ENCODE measurements at regions not wholly inside any gene's neighbourhood (a gene's known extent, or its start where the extent isn't known, plus 50 kb on each side); places are given as distances from the start of the nearest gene placed in this dataset.

- no peak for TF ChIP-seq FUBP1 (CRISPR knock-in tag; IDR thresholded peaks at IDR 0.05; ENCODE audit: borderline replicate concordance)
- no peak for TF ChIP-seq RFXANK (CRISPR knock-in tag; IDR thresholded peaks at IDR 0.05)
- TF ChIP-seq IRF1 (CRISPR knock-in tag; IDR thresholded peaks at IDR 0.05; ENCODE audit: low read depth): no peak
Measured at GRCh38 chr2:67721516-67721915, 324.4 kb downstream of the ETAA1 start (continued).

- no peak overlapping the region for H3K27ac ChIP-seq (ENCODE audit: extremely low read length, insufficient read depth, low read length)
- no peaks in the 10 kb centered on the region for H3K36me3 ChIP-seq (replicated peaks in 1 of 2; ENCODE audit: control insufficient read depth in 1 of 2, insufficient read depth in 2 of 2, low read length in 2 of 2)
- no peak for DNase-seq (ENCODE audit: low spot score)
- H3K4me3 ChIP-seq (replicated peaks in 1 of 3; ENCODE audit: insufficient read depth in 1 of 3, low read depth in 2 of 3, low read length in 3 of 3): no peak overlapping the region
- no peak for FAIRE-seq
- intact Hi-C loops (cut with micrococcal nuclease; ENCODE audit: unreplicated experiment) (no loop called here), in situ Hi-C loops (cut with HindIII; ENCODE audit: extremely low pct_ligation_motif_present, low pct_unique_long_range_greater_than_20kb) (no loop called here)
- no peak overlapping the region for H3K4me2 ChIP-seq (ENCODE audit: low read depth, low read length)
- BruUV-seq (replicated peaks): no TSS peak
- CTCF ChIA-PET (ENCODE audit: low intra/inter-chr PET ratio, low total read pairs): no interaction called here
- no peaks in the 10 kb centered on the region for H4K20me1 ChIP-seq (ENCODE audit: insufficient read depth, low read length)
- H3K27me3 ChIP-seq (ENCODE audit: control insufficient read depth in 1 of 2, insufficient read depth in 2 of 2, low read length in 2 of 2): no peaks in the 10 kb centered on the region; a peak in 1 of 5 replicates
- H3K4me1 ChIP-seq (ENCODE audit: insufficient read depth, low read length): peaks cover 5% of the 10 kb centered on the region
- WGBS (ENCODE audit: low lambda C conversion rate): 76% methylated on average over 2 of the region's 2 CpGs
- H3K9ac ChIP-seq (ENCODE audit: insufficient read depth, low read depth, low read length): no peak overlapping the region
- H3K79me2 ChIP-seq (ENCODE audit: insufficient read depth, low read length): no peaks in the 10 kb centered on the region
- ATAC-seq: no peak
- no peak overlapping the region for H2AFZ ChIP-seq (ENCODE audit: low read length)
- POLR2A ChIA-PET: no interaction called here
- peaks cover 15% of the 10 kb centered on the region; the same call in 1 of the 2 replicates for H3K9me3 ChIP-seq (ENCODE audit: low read length)
- TF ChIP-seq JUND (CRISPR knock-in tag; IDR thresholded peaks at IDR 0.05): no peak
- no peak for TF ChIP-seq ZFP62 (CRISPR knock-in tag; IDR thresholded peaks at IDR 0.05)
- no peak for TF ChIP-seq GATA4 (IDR thresholded peaks at IDR 0.05; ENCODE audit: borderline replicate concordance, low read depth)
- TF ChIP-seq FOXC1 (CRISPR knock-in tag; IDR thresholded peaks at IDR 0.05; ENCODE audit: borderline replicate concordance): no peak
- TF ChIP-seq PAX8 (CRISPR knock-in tag; IDR thresholded peaks at IDR 0.05; ENCODE audit: borderline replicate concordance): no peak
- TF ChIP-seq ZFY (CRISPR knock-in tag; IDR thresholded peaks at IDR 0.05): no peak
- no peak for TF ChIP-seq HCFC1 (IDR thresholded peaks at IDR 0.05; ENCODE audit: low read depth, low read length)
- TF ChIP-seq ETS1 (CRISPR knock-in tag; IDR thresholded peaks at IDR 0.05): no peak
- TF ChIP-seq ZNF33A (CRISPR knock-in tag; IDR thresholded peaks at IDR 0.05; ENCODE audit: borderline replicate concordance): no peak
- TF ChIP-seq ISX (CRISPR knock-in tag; conservative IDR thresholded peaks at IDR 0.05): no peak
- TF ChIP-seq TAF1 (CRISPR knock-in tag; IDR thresholded peaks at IDR 0.05): no peak
- TF ChIP-seq ZNF18 (CRISPR knock-in tag; IDR thresholded peaks at IDR 0.05; ENCODE audit: insufficient replicate concordance): no peak
- no peak for TF ChIP-seq ZSCAN21 (CRISPR knock-in tag; IDR thresholded peaks at IDR 0.05; ENCODE audit: borderline replicate concordance)
- TF ChIP-seq ZBTB49 (CRISPR knock-in tag; IDR thresholded peaks at IDR 0.05; ENCODE audit: borderline replicate concordance): no peak
Measured at GRCh38 chr2:67724261-67724660, 327.1 kb downstream of the ETAA1 start.
